Kidney (tissue), 13 donors: ENCODE measurements at regions not wholly inside any gene's neighbourhood (a gene's known extent, or its start where the extent isn't known, plus 50 kb on each side); places are given as distances from the start of the nearest gene placed in this dataset.

Experiments used
- DNase-seq, 5 donors: peaks; one replicate each; pipeline ENCODE4 v3.0.0-alpha.2; 2013 to 2020
- FAIRE-seq: peaks from 2 replicates; lab custom pipeline; 2012; peaks lifted over from hg19 to GRCh38; lab: Jason Lieb, UNC
- H3K27ac ChIP-seq, 2 donors: one replicate each; pipeline ENCODE4 v1.7.0; 2013; ENCODE audit warnings: low read depth in 2 of 2, low read length in 2 of 2, inconsistent platforms in 1 of 2
- H3K27me3 ChIP-seq: one replicate; pipeline ENCODE4 v1.7.1; 2013; ENCODE audit warnings: low read length, inconsistent platforms; ENCODE audit not compliant: control insufficient read depth, insufficient read depth
- H3K36me3 ChIP-seq, 3 donors: one replicate each; pipeline versions ENCODE4 v1.7.0 to v1.7.1; 2013; ENCODE audit warnings: low read length in 3 of 3, control low read depth in 1 of 3, inconsistent platforms in 1 of 3; ENCODE audit not compliant: insufficient read depth in 3 of 3, control insufficient read depth in 2 of 3
- H3K4me1 ChIP-seq, 3 donors: one replicate each; pipeline versions ENCODE4 v1.7.0 to v1.7.1; 2013; ENCODE audit warnings: low read length in 3 of 3, inconsistent platforms in 1 of 3, low read depth in 1 of 3; ENCODE audit not compliant: control insufficient read depth in 2 of 3, insufficient read depth in 2 of 3
- H3K4me3 ChIP-seq, 3 donors: one replicate each; pipeline versions ENCODE4 v1.7.0 to v1.8.1; 2013; ENCODE audit warnings: low read length in 3 of 3, control low read depth in 1 of 3, inconsistent platforms in 1 of 3
- H3K9ac ChIP-seq, 3 donors: one replicate each; pipeline versions ENCODE4 v1.7.0 to v1.7.1; 2013; ENCODE audit warnings: low read length in 3 of 3, control low read depth in 1 of 3, inconsistent platforms in 1 of 3
- H3K9me3 ChIP-seq, 3 donors: one replicate each; pipeline versions ENCODE4 v1.7.0 to v1.7.1; 2013; ENCODE audit warnings: low read length in 3 of 3, control low read depth in 1 of 3, inconsistent platforms in 1 of 3; ENCODE audit not compliant: control insufficient read depth in 2 of 3, insufficient read depth in 1 of 3
- intact Hi-C: fragments of 100-400 bp; cut with DNase I; formaldehyde crosslinking; loops from one replicate; pipeline ENCODE4 v1.11.1; 2022
- TF ChIP-seq, protein P1 (sequence below): IDR thresholded peaks from 3 replicates; pipeline ENCODE4 v1.5.1; 2012; ENCODE audit warnings: mild to moderate bottlenecking, moderate library complexity, borderline replicate concordance; ENCODE audit not compliant: insufficient read depth; ENCODE audit errors: extremely low read depth
- donor health status: control.
- donor health status: control.
- donor health status: control.
- donor health status: control.
- donor health status: control.
- donor health status: DM: yes; HTN: yes; CAD: no.
- donor health status: Normal renal cell carcinoma (clear cell type).

DNA sequence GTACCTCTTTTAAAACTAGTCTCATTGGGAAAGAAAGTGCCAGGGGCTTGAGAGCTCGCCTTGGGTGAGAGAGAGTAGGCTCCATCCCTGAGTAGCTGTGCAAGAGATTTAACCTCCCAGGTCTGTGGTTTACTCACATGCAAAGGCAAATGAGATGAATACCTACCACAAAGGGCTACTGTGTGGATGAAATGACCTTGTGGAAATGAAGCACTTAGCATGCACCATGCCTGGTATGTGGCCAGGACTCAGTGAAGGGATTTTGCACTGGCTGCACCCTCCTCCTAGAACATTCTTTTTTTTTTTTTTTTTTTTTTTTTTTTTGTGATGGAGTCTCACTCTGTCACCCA lies 120.3 kb downstream of the PROX1 start:
- Histone ChIP-seq H3K9ac (no peak overlapping the region), H3K9me3 (peaks cover 0 to 3% (median 3%) of the 10 kb centered on the region in 3 donors), H3K27me3 (no peaks in the 10 kb centered on the region), H3K36me3 (no peaks in the 10 kb centered on the region), H3K27ac (no peak overlapping the region), H3K4me1 (no peaks in the 10 kb centered on the region), H3K4me3 (no peak overlapping the region)
- no peak for DNase-seq
- intact Hi-C loops, result no loop called here
- FAIRE-seq, result no peak
- TF ChIP-seq, protein P1, sequence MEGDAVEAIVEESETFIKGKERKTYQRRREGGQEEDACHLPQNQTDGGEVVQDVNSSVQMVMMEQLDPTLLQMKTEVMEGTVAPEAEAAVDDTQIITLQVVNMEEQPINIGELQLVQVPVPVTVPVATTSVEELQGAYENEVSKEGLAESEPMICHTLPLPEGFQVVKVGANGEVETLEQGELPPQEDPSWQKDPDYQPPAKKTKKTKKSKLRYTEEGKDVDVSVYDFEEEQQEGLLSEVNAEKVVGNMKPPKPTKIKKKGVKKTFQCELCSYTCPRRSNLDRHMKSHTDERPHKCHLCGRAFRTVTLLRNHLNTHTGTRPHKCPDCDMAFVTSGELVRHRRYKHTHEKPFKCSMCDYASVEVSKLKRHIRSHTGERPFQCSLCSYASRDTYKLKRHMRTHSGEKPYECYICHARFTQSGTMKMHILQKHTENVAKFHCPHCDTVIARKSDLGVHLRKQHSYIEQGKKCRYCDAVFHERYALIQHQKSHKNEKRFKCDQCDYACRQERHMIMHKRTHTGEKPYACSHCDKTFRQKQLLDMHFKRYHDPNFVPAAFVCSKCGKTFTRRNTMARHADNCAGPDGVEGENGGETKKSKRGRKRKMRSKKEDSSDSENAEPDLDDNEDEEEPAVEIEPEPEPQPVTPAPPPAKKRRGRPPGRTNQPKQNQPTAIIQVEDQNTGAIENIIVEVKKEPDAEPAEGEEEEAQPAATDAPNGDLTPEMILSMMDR, result no peak

DNA sequence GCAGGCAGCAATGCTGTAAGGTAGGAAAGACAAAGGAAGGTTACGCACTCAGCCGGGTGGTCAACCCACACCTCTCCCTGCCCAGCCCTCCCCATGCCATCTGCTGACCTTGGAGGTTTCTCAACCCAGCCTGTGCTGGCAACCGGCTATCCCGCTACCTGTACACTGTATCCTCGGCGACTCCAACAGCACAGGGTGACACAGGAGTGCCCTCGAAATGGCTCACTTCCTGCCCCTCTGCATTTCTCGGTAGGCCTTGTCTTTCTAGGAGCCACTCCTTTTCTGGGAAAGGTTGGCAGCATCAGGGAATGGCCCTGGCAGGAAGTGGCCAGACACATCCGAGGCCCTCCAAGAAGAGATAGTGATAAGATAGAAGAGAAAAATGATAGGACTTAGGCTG lies 124.0 kb downstream of the PROX1 start:
- Histone ChIP-seq H3K4me3 (no peak overlapping the region), H3K27ac (no peak overlapping the region), H3K9ac (no peak overlapping the region), H3K36me3 (no peaks in the 10 kb centered on the region), H3K4me1 (no peaks in the 10 kb centered on the region), H3K27me3 (no peaks in the 10 kb centered on the region), H3K9me3 (no peaks in the 10 kb centered on the region)
- FAIRE-seq (no peak), DNase-seq (no peak)
- TF ChIP-seq, protein P1, result no peak
- intact Hi-C loops, result no loop called here

DNA sequence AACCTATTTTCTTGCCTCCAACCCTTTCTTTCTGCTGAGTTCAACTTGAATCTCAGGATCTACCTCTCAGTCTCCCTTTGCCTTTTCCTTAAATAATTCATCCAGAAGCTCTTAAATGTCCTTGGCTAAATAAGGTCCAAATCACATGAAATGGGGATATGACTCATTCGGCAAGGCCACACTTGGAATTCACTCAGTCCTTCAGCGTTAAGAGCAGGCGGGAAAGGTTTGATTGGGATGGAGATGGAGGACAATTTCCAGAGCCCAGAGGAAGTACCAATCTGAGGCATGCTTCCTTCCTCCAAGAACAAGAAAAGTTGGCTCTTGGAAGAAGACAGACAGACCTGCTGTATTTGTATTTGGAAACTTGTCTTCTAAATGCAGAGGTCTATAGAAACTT lies 128.5 kb downstream of the PROX1 start:
- DNase-seq, result no peak
- Histone ChIP-seq H3K9me3 (peaks cover 0 to 16% (median 0%) of the 10 kb centered on the region in 3 donors), H3K36me3 (no peaks in the 10 kb centered on the region), H3K27ac (no peak overlapping the region), H3K27me3 (no peaks in the 10 kb centered on the region), H3K9ac (no peak overlapping the region), H3K4me1 (no peaks in the 10 kb centered on the region), H3K4me3 (no peak overlapping the region)
- TF ChIP-seq, protein P1, result no peak
- FAIRE-seq, result no peak
- intact Hi-C loops, result no loop called here

DNA sequence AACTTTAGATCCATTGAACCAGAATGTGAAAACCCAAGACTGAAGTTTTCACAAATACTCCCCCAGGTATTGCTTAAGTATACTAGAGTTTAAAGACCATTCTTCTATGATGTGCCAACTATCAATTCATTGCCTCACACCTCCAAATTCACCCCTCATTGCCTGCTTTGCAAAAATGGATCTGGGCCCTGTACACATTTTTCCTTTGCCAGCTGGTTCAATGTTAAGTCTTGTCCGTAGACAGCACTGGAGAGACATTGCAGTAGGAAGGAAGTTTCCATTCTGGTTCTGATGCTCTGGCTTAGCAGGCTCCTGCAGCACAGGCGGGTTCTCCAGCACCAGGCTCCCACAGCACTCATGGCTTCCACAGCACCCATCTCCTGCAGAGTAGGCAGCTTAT lies 130.0 kb downstream of the PROX1 start:
- no peaks in the 10 kb centered on the region for H3K36me3 ChIP-seq
- no peaks in the 10 kb centered on the region for H3K27me3 ChIP-seq
- FAIRE-seq (no peak), DNase-seq (no peak)
- H3K9me3 ChIP-seq, result peaks cover 0 to 16% (median 0%) of the 10 kb centered on the region in 3 donors
- TF ChIP-seq, protein P1, result no peak
- intact Hi-C loops, result no loop called here
- no peak overlapping the region for H3K27ac ChIP-seq
- no peak overlapping the region for H3K4me3 ChIP-seq
- H3K4me1 ChIP-seq, result no peaks in the 10 kb centered on the region
- no peak overlapping the region for H3K9ac ChIP-seq
